PFSK-1 (cell line): ENCODE measurements at regions not wholly inside any gene's neighbourhood (a gene's known extent, or its start where the extent isn't known, plus 50 kb on each side); places are given as distances from the start of the nearest gene placed in this dataset.

ENCODE experiments used
- POLR2AphosphoS5 ChIP-seq: IDR thresholded peaks from 2 replicates; pipeline ENCODE4 v1.6.1; 2012; ENCODE audit warnings: low read depth, mild to moderate bottlenecking, control low read depth, low read length, moderate library complexity
- SIN3A ChIP-seq: IDR thresholded peaks from 2 replicates; pipeline ENCODE4 v1.6.1; 2012; ENCODE audit warnings: mild to moderate bottlenecking, low read length, moderate library complexity, borderline replicate concordance; ENCODE audit not compliant: insufficient read depth

- TF ChIP-seq SIN3A = no peak
- no peak for TF ChIP-seq POLR2AphosphoS5
These were observed 2074.2 kb upstream of the C9orf72 start for GRCh38 chr9:29647451-29647850.
